HL-60 (cell line): ENCODE measurements at regions not wholly inside any gene's neighbourhood (a gene's known extent, or its start where the extent isn't known, plus 50 kb on each side); places are given as distances from the start of the nearest gene placed in this dataset.

Experiments used
- DNase-seq, 2 experiments: peaks; one replicate each; pipeline ENCODE4 v3.0.0-alpha.2; 2010 to 2020; ENCODE audit warnings: low read depth in 1 of 2, low spot score in 1 of 2
- H3K27ac ChIP-seq: fragments of 250-450 bp; sonication (Bioruptor Pico); replicated peaks from 2 replicates; pipeline ENCODE4 v1.5.1; 2020; ENCODE audit warnings: mild to moderate bottlenecking, moderate library complexity
- H3K27me3 ChIP-seq: fragments of 250-450 bp; sonication (Bioruptor Pico); 2 replicates; pipeline ENCODE4 v1.5.1; 2021; ENCODE audit warnings: mild to moderate bottlenecking, moderate library complexity; ENCODE audit not compliant: insufficient read depth, poor library complexity, severe bottlenecking
- H3K4me3 ChIP-seq: replicated peaks from 2 replicates; pipeline ENCODE4 v1.5.1; 2011; ENCODE audit warnings: mild to moderate bottlenecking, control low read depth, low read length; ENCODE audit not compliant: insufficient read depth
- GABPA ChIP-seq: IDR thresholded peaks from 2 replicates; pipeline ENCODE4 v1.6.1; 2012; ENCODE audit warnings: low read depth
- POLR2AphosphoS5 ChIP-seq: IDR thresholded peaks from 2 replicates; pipeline ENCODE4 v1.6.1; 2012; ENCODE audit warnings: low read depth
- SPI1 ChIP-seq: IDR thresholded peaks from 2 replicates; pipeline ENCODE4 v1.6.1; 2012; ENCODE audit warnings: low read depth, mild to moderate bottlenecking, borderline replicate concordance
- TF ChIP-seq, protein P1 (sequence below): IDR thresholded peaks from 2 replicates; pipeline ENCODE4 v1.6.1; 2012; ENCODE audit warnings: low read depth; ENCODE audit not compliant: insufficient replicate concordance
- TF ChIP-seq, protein P2 (sequence below): IDR thresholded peaks from one replicate; pipeline ENCODE4 v1.5.1; 2011; ENCODE audit warnings: low read length, control low read depth, inconsistent platforms; ENCODE audit not compliant: insufficient read depth

DNA sequence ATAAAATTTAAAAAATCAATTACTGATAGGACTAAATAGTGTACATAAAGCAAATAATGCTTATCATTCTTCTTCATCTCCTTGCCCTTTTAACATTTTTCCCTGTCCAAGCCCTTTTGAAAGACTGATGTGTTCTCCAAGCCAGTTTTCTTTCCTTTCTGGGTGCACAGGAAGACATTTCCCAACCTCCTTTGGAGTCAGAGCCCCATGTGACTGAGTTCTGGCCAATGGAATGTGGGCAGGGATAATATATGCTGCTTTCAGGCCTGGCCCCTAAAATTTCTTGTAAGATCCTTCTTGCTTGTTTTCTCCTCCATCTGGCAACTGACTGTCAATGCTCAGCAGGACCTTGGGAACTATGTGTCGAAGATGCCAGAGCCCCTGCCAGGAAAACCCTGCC, 197.5 kb downstream of the EMX2 start:
- Histone ChIP-seq H3K27ac (no peak overlapping the region), H3K4me3 (no peak overlapping the region), H3K27me3 (peaks cover 11% of the 10 kb centered on the region)
- no peak for DNase-seq
- TF ChIP-seq GABPA (no peak), SPI1 (no peak), POLR2AphosphoS5 (no peak)
- TF ChIP-seq, protein P1, sequence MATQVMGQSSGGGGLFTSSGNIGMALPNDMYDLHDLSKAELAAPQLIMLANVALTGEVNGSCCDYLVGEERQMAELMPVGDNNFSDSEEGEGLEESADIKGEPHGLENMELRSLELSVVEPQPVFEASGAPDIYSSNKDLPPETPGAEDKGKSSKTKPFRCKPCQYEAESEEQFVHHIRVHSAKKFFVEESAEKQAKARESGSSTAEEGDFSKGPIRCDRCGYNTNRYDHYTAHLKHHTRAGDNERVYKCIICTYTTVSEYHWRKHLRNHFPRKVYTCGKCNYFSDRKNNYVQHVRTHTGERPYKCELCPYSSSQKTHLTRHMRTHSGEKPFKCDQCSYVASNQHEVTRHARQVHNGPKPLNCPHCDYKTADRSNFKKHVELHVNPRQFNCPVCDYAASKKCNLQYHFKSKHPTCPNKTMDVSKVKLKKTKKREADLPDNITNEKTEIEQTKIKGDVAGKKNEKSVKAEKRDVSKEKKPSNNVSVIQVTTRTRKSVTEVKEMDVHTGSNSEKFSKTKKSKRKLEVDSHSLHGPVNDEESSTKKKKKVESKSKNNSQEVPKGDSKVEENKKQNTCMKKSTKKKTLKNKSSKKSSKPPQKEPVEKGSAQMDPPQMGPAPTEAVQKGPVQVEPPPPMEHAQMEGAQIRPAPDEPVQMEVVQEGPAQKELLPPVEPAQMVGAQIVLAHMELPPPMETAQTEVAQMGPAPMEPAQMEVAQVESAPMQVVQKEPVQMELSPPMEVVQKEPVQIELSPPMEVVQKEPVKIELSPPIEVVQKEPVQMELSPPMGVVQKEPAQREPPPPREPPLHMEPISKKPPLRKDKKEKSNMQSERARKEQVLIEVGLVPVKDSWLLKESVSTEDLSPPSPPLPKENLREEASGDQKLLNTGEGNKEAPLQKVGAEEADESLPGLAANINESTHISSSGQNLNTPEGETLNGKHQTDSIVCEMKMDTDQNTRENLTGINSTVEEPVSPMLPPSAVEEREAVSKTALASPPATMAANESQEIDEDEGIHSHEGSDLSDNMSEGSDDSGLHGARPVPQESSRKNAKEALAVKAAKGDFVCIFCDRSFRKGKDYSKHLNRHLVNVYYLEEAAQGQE, result no peak
- TF ChIP-seq, protein P2, sequence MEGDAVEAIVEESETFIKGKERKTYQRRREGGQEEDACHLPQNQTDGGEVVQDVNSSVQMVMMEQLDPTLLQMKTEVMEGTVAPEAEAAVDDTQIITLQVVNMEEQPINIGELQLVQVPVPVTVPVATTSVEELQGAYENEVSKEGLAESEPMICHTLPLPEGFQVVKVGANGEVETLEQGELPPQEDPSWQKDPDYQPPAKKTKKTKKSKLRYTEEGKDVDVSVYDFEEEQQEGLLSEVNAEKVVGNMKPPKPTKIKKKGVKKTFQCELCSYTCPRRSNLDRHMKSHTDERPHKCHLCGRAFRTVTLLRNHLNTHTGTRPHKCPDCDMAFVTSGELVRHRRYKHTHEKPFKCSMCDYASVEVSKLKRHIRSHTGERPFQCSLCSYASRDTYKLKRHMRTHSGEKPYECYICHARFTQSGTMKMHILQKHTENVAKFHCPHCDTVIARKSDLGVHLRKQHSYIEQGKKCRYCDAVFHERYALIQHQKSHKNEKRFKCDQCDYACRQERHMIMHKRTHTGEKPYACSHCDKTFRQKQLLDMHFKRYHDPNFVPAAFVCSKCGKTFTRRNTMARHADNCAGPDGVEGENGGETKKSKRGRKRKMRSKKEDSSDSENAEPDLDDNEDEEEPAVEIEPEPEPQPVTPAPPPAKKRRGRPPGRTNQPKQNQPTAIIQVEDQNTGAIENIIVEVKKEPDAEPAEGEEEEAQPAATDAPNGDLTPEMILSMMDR, result no peak

DNA sequence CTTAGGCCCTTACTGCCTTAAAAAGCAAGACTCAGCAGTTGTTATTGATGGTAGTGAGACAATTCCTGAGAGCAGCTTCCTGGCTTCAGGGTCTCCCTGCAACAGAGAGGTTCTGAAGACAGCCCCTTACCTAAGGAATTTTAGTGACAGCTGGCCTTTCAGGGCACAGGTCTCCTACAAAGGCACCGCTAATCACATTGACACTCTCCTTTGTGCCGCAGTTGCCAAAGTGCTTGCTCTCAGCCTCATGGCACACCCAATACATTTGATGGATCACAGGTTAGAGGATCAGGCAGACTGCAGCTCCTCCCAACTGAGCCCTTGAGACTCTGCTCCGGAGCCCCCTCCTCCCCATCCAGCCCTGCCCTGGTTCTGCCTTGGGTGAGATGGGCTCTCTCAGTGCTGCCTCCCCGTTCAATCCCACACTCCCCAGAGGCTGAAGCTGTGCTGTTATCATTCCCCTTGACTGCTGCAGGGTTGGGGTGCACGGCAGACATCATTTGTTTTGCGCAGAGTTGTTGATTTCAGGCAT, 198.2 kb downstream of the EMX2 start:
- Histone ChIP-seq H3K27me3 (peaks cover 6% of the 10 kb centered on the region), H3K4me3 (no peak overlapping the region), H3K27ac (no peak overlapping the region)
- TF ChIP-seq, protein P1, result no peak
- no peak for DNase-seq

DNA sequence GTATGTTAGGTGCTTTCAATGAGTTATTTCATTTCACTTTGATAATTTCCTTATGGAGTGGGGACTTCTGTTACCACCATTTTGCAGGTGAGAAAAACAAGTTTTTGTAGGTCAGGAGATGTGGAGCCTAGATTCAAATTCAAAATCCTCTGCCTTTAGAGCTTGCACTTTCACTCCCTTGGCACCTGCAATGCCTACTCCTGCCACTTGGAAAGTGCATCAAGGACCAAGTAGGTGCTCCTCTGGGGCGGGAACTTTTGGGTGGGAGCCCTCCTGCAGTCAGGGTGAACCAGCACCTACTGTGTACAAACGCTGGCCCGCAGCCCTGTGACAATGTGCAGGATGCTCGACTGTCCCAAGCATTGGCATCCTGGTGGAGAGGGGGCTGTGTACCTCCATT, 199.0 kb downstream of the EMX2 start:
- TF ChIP-seq, protein P1, result no peak
- TF ChIP-seq POLR2AphosphoS5, result no peak
- no peak overlapping the region for H3K27ac ChIP-seq
- no peaks in the 10 kb centered on the region for H3K27me3 ChIP-seq
- H3K4me3 ChIP-seq, result no peak overlapping the region
- no peak for DNase-seq

DNA sequence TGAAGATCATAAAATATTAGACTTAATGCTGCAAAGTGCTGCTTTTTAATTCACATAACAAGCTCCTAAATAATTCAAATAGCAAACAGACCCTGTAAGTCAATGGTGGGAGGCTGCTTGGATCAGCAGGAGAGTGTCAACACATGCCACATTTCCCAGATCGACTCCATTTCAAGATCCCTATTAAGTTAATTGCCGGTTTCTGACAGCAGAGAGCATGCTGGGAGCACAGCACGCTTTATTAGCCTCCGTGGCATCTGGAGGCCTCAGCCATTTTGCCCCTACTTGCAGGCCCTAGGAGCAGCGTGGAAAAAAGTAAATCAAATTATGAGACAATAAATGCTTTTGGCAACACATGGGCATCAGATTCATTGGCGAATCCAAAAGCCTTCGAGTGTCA, 201.0 kb downstream of the EMX2 start:
- H3K4me3 ChIP-seq, result no peak overlapping the region
- H3K27me3 ChIP-seq, result no peaks in the 10 kb centered on the region
- no peak for DNase-seq
- TF ChIP-seq SPI1, result no peak
- TF ChIP-seq GABPA, result no peak
- TF ChIP-seq, protein P2, result no peak
- no peak for TF ChIP-seq POLR2AphosphoS5
- TF ChIP-seq, protein P1, result no peak
- no peak overlapping the region for H3K27ac ChIP-seq
